H1 (cell line): ENCODE measurements at regions not wholly inside any gene's neighbourhood (a gene's known extent, or its start where the extent isn't known, plus 50 kb on each side); places are given as distances from the start of the nearest gene placed in this dataset.

ENCODE experiments used
- CTCF ChIA-PET: fragments of 300-600 bp; sonication (Branson Sonifier 250); formaldehyde crosslinking; loops from one replicate; lab custom pipeline; 2021; ENCODE audit not compliant: partially characterized antibody; lab: Charles Lee
- POLR2A ChIA-PET: fragments of 300-600 bp; sonication (Branson Sonifier 250); formaldehyde crosslinking; loops from one replicate; lab custom pipeline; 2021; ENCODE audit warnings: inconsistent platforms; ENCODE audit not compliant: partially characterized antibody; lab: Charles Lee
- DNase-seq, 2 experiments: peaks; one replicate each; pipeline versions ENCODE4 v3.0.0 to v3.0.0-alpha.2; 2010 to 2022; ENCODE audit warnings: low spot score in 2 of 2, low read depth in 1 of 2, mixed read lengths in 1 of 2
- FAIRE-seq: peaks from 2 replicates; lab custom pipeline; 2011; peaks lifted over from hg19 to GRCh38; lab: Jason Lieb, UNC
- H2AFZ ChIP-seq: 2 replicates; pipeline ENCODE4 v1.8.1; 2012; ENCODE audit warnings: low read length, inconsistent platforms
- H2AK5ac ChIP-seq: 2 replicates; pipeline ENCODE4 v1.6.1; 2013; ENCODE audit warnings: low read depth, low read length
- H2BK120ac ChIP-seq: replicated peaks from 2 replicates; pipeline ENCODE3; 2013; ENCODE audit warnings: low read depth, low read length, inconsistent platforms
- H2BK12ac ChIP-seq: 2 replicates; pipeline ENCODE4 v1.6.1; 2013; ENCODE audit warnings: low read depth, low read length
- H2BK15ac ChIP-seq: 2 replicates; pipeline ENCODE4 v1.6.1; 2013; ENCODE audit warnings: low read length
- H2BK20ac ChIP-seq: 2 replicates; pipeline ENCODE4 v1.6.1; 2013; ENCODE audit warnings: low read length
- H2BK5ac ChIP-seq: 2 replicates; pipeline ENCODE4 v1.6.1; 2013; ENCODE audit warnings: low read depth, low read length
- H3K14ac ChIP-seq: 2 replicates; pipeline ENCODE4 v1.6.1; 2013; ENCODE audit warnings: inconsistent platforms; ENCODE audit not compliant: insufficient read length
- H3K18ac ChIP-seq: 2 replicates; pipeline ENCODE4 v1.6.1; 2013; ENCODE audit warnings: low read length; ENCODE audit errors: extremely low read depth
- H3K23ac ChIP-seq: 2 replicates; pipeline ENCODE4 v1.6.1; 2013; ENCODE audit warnings: inconsistent platforms; ENCODE audit not compliant: insufficient read length
- H3K23me2 ChIP-seq: 2 replicates; pipeline ENCODE4 v1.6.1; 2013; ENCODE audit warnings: low read depth, low read length
- H3K27ac ChIP-seq: 2 replicates; pipeline ENCODE4 v1.6.1; 2011; ENCODE audit warnings: low read depth, low read length, inconsistent platforms
- H3K27me3 ChIP-seq, 4 experiments: replicated peaks in 1 of 4; 1 replicate in 1 of 4; 2 replicates in 3 of 4; pipeline versions ENCODE4 v1.6.1 to v1.8.1; 2011 to 2013; ENCODE audit warnings: low read length in 3 of 4, mild to moderate bottlenecking in 3 of 4, inconsistent platforms in 2 of 4, mixed read lengths in 2 of 4, moderate library complexity in 1 of 4; ENCODE audit not compliant: control insufficient read depth in 3 of 4, insufficient read depth in 3 of 4; ENCODE audit errors: extremely low read depth in 1 of 4
- H3K36me3 ChIP-seq, 4 experiments: 2 replicates each; pipeline versions ENCODE4 v1.6.1 to v1.8.1; 2011 to 2013; ENCODE audit warnings: mild to moderate bottlenecking in 4 of 4, low read length in 3 of 4, moderate library complexity in 2 of 4, control low read depth in 1 of 4, inconsistent platforms in 1 of 4; ENCODE audit not compliant: insufficient read depth in 4 of 4, control insufficient read depth in 2 of 4
- H3K4ac ChIP-seq: replicated peaks from 2 replicates; pipeline ENCODE3; 2013; ENCODE audit warnings: low read length, low read depth, mixed read lengths, inconsistent platforms; ENCODE audit not compliant: insufficient read length
- H3K4me1 ChIP-seq, 4 experiments: replicated peaks in 1 of 4; 1 replicate in 1 of 4; 2 replicates in 3 of 4; pipeline versions ENCODE4 v1.6.1 to v1.8.1; 2011 to 2013; ENCODE audit warnings: low read length in 3 of 4, inconsistent platforms in 2 of 4, mixed read lengths in 1 of 4; ENCODE audit not compliant: insufficient read depth in 4 of 4, control insufficient read depth in 3 of 4
- H3K4me2 ChIP-seq, 2 experiments: 2 replicates each; pipeline versions ENCODE4 v1.6.1 to v1.8.1; 2011 to 2013; ENCODE audit warnings: low read depth in 2 of 2, low read length in 2 of 2, control low read depth in 1 of 2, inconsistent platforms in 1 of 2, mild to moderate bottlenecking in 1 of 2; ENCODE audit not compliant: insufficient read depth in 1 of 2
- H3K4me3 ChIP-seq, 4 experiments: fragments of 200-600, 300-600 bp in 1 of 4; sonication (generic), shearing (Covaris generic), sonication (Bioruptor Twin) in 1 of 4; 2 replicates each; pipeline versions ENCODE4 v1.5.1 to v1.8.1; 2011 to 2016; ENCODE audit warnings: low read length in 4 of 4, low read depth in 3 of 4, control low read depth in 2 of 4, inconsistent platforms in 2 of 4, mild to moderate bottlenecking in 2 of 4, mixed read lengths in 1 of 4, moderate library complexity in 1 of 4; ENCODE audit not compliant: insufficient read depth in 2 of 4; ENCODE audit errors: extremely low read depth in 1 of 4
- H3K56ac ChIP-seq: replicated peaks from 2 replicates; pipeline ENCODE3; 2013; ENCODE audit warnings: low read depth, mild to moderate bottlenecking, mixed read lengths, low read length, inconsistent platforms; ENCODE audit not compliant: insufficient read length
- H3K79me1 ChIP-seq: 2 replicates; pipeline ENCODE4 v1.6.1; 2013; ENCODE audit warnings: low read depth, low read length, control low read depth
- H3K79me2 ChIP-seq, 2 experiments: 2 replicates each; pipeline versions ENCODE4 v1.6.1 to v1.8.1; 2012 to 2013; ENCODE audit warnings: low read length in 2 of 2, mild to moderate bottlenecking in 2 of 2, inconsistent platforms in 1 of 2; ENCODE audit not compliant: insufficient read depth in 2 of 2, control insufficient read depth in 1 of 2
- H3K9ac ChIP-seq, 4 experiments: replicated peaks in 1 of 4; 1 replicate in 1 of 4; 2 replicates in 3 of 4; pipeline versions ENCODE4 v1.6.1 to v1.8.1; 2011 to 2013; ENCODE audit warnings: low read depth in 3 of 4, low read length in 3 of 4, control low read depth in 2 of 4, mild to moderate bottlenecking in 2 of 4, moderate library complexity in 2 of 4, inconsistent platforms in 1 of 4; ENCODE audit errors: extremely low read depth in 1 of 4
- H3K9me3 ChIP-seq, 2 experiments: 2 replicates each; pipeline versions ENCODE4 v1.6.1 to v1.8.1; 2012 to 2013; ENCODE audit warnings: mild to moderate bottlenecking in 2 of 2, moderate library complexity in 2 of 2, control low read depth in 1 of 2, inconsistent platforms in 1 of 2, low read depth in 1 of 2, low read length in 1 of 2, mixed read lengths in 1 of 2; ENCODE audit not compliant: insufficient read depth in 2 of 2
- H4K20me1 ChIP-seq, 2 experiments: replicated peaks in 1 of 2; 2 replicates each; pipeline versions ENCODE3 to v1.8.1; 2011 to 2013; ENCODE audit warnings: inconsistent platforms in 2 of 2, low read length in 2 of 2, mild to moderate bottlenecking in 1 of 2; ENCODE audit not compliant: insufficient read depth in 2 of 2, control insufficient read depth in 1 of 2
- H4K5ac ChIP-seq: 2 replicates; pipeline ENCODE4 v1.6.1; 2013; ENCODE audit warnings: low read length, low read depth, mixed read lengths, inconsistent platforms; ENCODE audit not compliant: insufficient read length
- H4K8ac ChIP-seq: 2 replicates; pipeline ENCODE4 v1.8.0; 2013; ENCODE audit warnings: mild to moderate bottlenecking, moderate library complexity, low read length, inconsistent platforms; ENCODE audit not compliant: insufficient read depth; ENCODE audit errors: extremely low read depth
- H4K91ac ChIP-seq: replicated peaks from 2 replicates; pipeline ENCODE3; 2013; ENCODE audit warnings: low read length, mixed read lengths, inconsistent platforms; ENCODE audit not compliant: insufficient read length
- ASH2L ChIP-seq: fragments of 200-600, 300-600 bp; sonication (generic); IDR thresholded peaks from one replicate; pipeline ENCODE4 v1.7.1; 2017; ENCODE audit warnings: low read length
- CBX5 ChIP-seq: fragments of 300-800, 300-1000 bp; sonication (generic); IDR thresholded peaks from 2 replicates; pipeline ENCODE4 v1.7.1; 2016; ENCODE audit warnings: antibody characterized with exemption, low read length, low read depth
- EP300 ChIP-seq, 2 experiments: IDR thresholded peaks; 1 replicate in 1 of 2; 2 replicates in 1 of 2; pipeline ENCODE4 v1.6.1; 2011 to 2012; ENCODE audit warnings: low read depth in 2 of 2, low read length in 2 of 2, mild to moderate bottlenecking in 2 of 2, borderline replicate concordance in 1 of 2, inconsistent platforms in 1 of 2, moderate library complexity in 1 of 2
- HDAC2 ChIP-seq, 2 experiments: fragments of 300-600 bp in 1 of 2; sonication (generic) in 1 of 2; IDR thresholded peaks; 2 replicates each; pipeline ENCODE4 v1.6.1; 2011 to 2012; ENCODE audit warnings: low read depth in 2 of 2, low read length in 2 of 2, mild to moderate bottlenecking in 2 of 2, moderate library complexity in 2 of 2, borderline replicate concordance in 1 of 2, inconsistent platforms in 1 of 2
- HDAC6 ChIP-seq: IDR thresholded peaks from one replicate; pipeline ENCODE4 v1.7.1; 2012; ENCODE audit warnings: low read depth, mild to moderate bottlenecking, inconsistent platforms, low read length, moderate library complexity
- RXRA ChIP-seq: IDR thresholded peaks from 2 replicates; pipeline ENCODE4 v1.6.1; 2011; ENCODE audit warnings: low read depth, mild to moderate bottlenecking, low read length, moderate library complexity; ENCODE audit not compliant: insufficient read depth
- SAP30 ChIP-seq: fragments of 300-600 bp; sonication (generic); IDR thresholded peaks from 2 replicates; pipeline ENCODE4 v1.7.1; 2012; ENCODE audit warnings: low read length, moderate library complexity, mild to moderate bottlenecking, inconsistent platforms; ENCODE audit not compliant: insufficient read depth, insufficient replicate concordance
- SIRT6 ChIP-seq: IDR thresholded peaks from one replicate; pipeline ENCODE4 v1.7.1; 2012; ENCODE audit warnings: low read length, inconsistent platforms
- SUZ12 ChIP-seq: fragments of 200-600 bp; sonication (generic); IDR thresholded peaks from 2 replicates; pipeline ENCODE4 v1.6.1; 2012; ENCODE audit warnings: mild to moderate bottlenecking, inconsistent platforms, low read length, moderate library complexity, mixed read lengths
- TAF7 ChIP-seq: optimal IDR thresholded peaks from 2 replicates; pipeline ENCODE3; 2011; ENCODE audit warnings: low read depth, mild to moderate bottlenecking, inconsistent platforms, low read length, moderate library complexity, borderline replicate concordance
- WGBS, 2 experiments: shearing (Covaris generic) in 1 of 2; methylation state at CpG; one replicate each; pipeline versions ENCODE4 v1.1.6 to v1.1.7; 2013 to 2015; ENCODE audit warnings: low lambda C conversion rate in 2 of 2, mixed read lengths in 2 of 2, inconsistent platforms in 1 of 2, low coverage in 1 of 2, missing lambda C conversion rate in 1 of 2; ENCODE audit not compliant: insufficient replicate concordance in 2 of 2, insufficient coverage in 1 of 2, insufficient read length in 1 of 2; ENCODE audit errors: extremely low coverage in 1 of 2, missing lambda C conversion rate in 1 of 2; 5-methylcytosine and 5-hydroxymethylcytosine counted together
- TF ChIP-seq, protein P1 (sequence below): IDR thresholded peaks from 2 replicates; pipeline ENCODE4 v1.6.1; 2012; ENCODE audit warnings: inconsistent platforms

DNA sequence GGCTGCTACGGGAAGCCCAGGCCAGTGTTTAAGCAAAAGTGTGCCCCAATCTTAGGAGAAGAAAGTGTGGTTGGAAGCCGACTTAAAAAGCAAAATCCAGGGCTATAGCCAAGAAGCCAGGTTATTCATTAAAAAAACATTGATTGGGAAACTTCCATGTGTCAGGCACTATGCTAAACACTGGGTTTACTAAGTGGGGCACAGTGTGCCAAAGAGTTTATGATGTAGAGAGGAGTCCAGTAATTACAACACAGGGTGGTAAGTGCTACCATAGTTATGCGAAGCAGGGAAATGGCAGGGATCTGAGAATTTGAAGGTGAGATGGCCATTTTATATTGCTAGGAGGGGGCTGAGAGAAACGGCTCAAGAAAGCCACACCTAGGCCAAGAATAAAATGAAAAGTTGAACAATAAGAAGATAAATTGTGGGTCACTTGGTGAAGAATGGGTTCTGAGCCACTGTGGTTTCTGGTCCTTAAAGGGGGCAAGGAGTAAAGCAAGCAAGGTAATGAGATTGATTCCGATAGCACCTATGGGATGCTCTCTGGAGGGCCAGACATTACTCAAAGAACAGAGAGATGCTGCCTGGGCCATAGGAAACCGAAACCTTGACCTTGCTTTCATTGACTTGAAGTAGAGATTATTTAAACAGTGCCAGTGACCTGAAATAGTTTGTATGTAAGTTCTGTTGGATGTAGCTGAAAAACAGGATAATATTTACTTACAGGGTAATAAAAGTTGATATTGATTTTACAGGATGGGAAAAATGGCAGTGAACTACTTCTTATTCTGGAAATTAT, 177.8 kb downstream of the GIPC2 start:
- WGBS, 2 experiments: 85% methylated on average over 6 of the region's 6 CpGs; no CpG with 5 or more reads in 1 of the 2 experiments
- no peak for DNase-seq
- Histone ChIP-seq H3K4ac (no peak overlapping the region), H2AFZ (no peak overlapping the region), H3K79me2 (no peaks in the 10 kb centered on the region), H4K8ac (no peak overlapping the region), H3K23me2 (no peaks in the 10 kb centered on the region), H2BK120ac (no peak overlapping the region), H3K27me3 (peaks cover 0 to 7% (median 1%) of the 10 kb centered on the region in 4 experiments; a peak in 3 of 7 replicates), H3K23ac (no peak overlapping the region), H2BK20ac (no peak overlapping the region), H2BK15ac (0 out of 2 replicates have a peak overlapping the region, but pooled peaks have one; percentile 8), H3K4me2 (no peak overlapping the region), H4K91ac (no peak overlapping the region), H3K36me3 (no peaks in the 10 kb centered on the region), H3K4me1 (peaks cover 0 to 5% (median 0%) of the 10 kb centered on the region in 4 experiments; a peak in 2 of 7 replicates), H2AK5ac (no peak overlapping the region), H2BK12ac (no peak overlapping the region), H3K56ac (no peak overlapping the region), H3K18ac (no peak overlapping the region), H4K5ac (no peak overlapping the region), H3K9me3 (0 out of 4 replicates have a peak, but pooled peaks cover 0 to 2% of the 10 kb centered on the region in 2 experiments), H2BK5ac (no peak overlapping the region), H3K27ac (no peak overlapping the region), H3K4me3 (no peak overlapping the region), H4K20me1 (no peaks in the 10 kb centered on the region), H3K79me1 (no peaks in the 10 kb centered on the region), H3K14ac (no peak overlapping the region), H3K9ac (no peak overlapping the region)
- ChIA-PET CTCF (no interaction called here), POLR2A (no interaction called here)
- no peak for TF ChIP-seq HDAC2 (IDR thresholded peaks at IDR 0.05; ENCODE audit: borderline replicate concordance in 1 of 2, low read depth in 2 of 2, low read length in 2 of 2)
- no peak for TF ChIP-seq TAF7
- no peak for TF ChIP-seq SUZ12
- TF ChIP-seq EP300 (IDR thresholded peaks at IDR 0.05; ENCODE audit: borderline replicate concordance in 1 of 2, low read depth in 2 of 2, low read length in 2 of 2): no peak
- no peak for TF ChIP-seq HDAC6
- TF ChIP-seq SIRT6: no peak
- no peak for TF ChIP-seq ASH2L
- no peak for TF ChIP-seq RXRA
- no peak for TF ChIP-seq CBX5
- TF ChIP-seq, protein P1, sequence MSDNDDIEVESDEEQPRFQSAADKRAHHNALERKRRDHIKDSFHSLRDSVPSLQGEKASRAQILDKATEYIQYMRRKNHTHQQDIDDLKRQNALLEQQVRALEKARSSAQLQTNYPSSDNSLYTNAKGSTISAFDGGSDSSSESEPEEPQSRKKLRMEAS: no peak
- no peak for TF ChIP-seq SAP30
- no peak for FAIRE-seq
